ENCODE measurements at regions not wholly inside any gene's neighbourhood (a gene's known extent, or its start where the extent isn't known, plus 50 kb on each side); places are given as distances from the start of the nearest gene placed in this dataset.
"Not testable (repeated sequence)": the region's sequence is repeated elsewhere in the genome, so short reads cannot be mapped to it uniquely, and the experiment has no call there.

DNA sequence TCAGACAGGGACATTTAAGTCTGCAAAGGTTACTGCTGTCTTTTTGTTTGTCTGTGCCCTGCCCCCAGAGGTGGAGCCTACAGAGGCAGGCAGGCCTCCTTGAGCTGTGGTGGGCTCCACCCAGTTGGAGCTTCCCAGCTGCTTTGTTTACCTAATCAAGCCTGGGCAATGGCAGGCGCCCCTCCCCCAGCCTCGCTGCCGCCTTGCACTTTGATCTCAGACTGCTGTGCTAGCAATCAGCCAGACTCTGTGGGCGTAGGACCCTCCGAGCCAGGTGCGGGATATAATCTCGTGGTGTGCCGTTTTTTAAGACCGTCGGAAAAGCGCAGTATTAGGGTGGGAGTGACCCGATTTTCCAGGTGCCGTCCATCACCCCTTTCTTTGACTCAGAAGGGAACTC is 96.2 kb upstream of the CLNK start:
- TF ChIP-seq POLR2A (IDR thresholded peaks at IDR 0.05), result not testable (repeated sequence)
- TF ChIP-seq, protein P1, sequence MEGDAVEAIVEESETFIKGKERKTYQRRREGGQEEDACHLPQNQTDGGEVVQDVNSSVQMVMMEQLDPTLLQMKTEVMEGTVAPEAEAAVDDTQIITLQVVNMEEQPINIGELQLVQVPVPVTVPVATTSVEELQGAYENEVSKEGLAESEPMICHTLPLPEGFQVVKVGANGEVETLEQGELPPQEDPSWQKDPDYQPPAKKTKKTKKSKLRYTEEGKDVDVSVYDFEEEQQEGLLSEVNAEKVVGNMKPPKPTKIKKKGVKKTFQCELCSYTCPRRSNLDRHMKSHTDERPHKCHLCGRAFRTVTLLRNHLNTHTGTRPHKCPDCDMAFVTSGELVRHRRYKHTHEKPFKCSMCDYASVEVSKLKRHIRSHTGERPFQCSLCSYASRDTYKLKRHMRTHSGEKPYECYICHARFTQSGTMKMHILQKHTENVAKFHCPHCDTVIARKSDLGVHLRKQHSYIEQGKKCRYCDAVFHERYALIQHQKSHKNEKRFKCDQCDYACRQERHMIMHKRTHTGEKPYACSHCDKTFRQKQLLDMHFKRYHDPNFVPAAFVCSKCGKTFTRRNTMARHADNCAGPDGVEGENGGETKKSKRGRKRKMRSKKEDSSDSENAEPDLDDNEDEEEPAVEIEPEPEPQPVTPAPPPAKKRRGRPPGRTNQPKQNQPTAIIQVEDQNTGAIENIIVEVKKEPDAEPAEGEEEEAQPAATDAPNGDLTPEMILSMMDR (IDR thresholded peaks at IDR 0.05 in 4 of 5, conservative IDR thresholded peaks at IDR 0.05 in 1 of 5), result not testable (repeated sequence)

Measured in gastrocnemius medialis (tissue), 4 donors.